ENCODE measurements at regions not wholly inside any gene's neighbourhood (a gene's known extent, or its start where the extent isn't known, plus 50 kb on each side); places are given as distances from the start of the nearest gene placed in this dataset.

DNA sequence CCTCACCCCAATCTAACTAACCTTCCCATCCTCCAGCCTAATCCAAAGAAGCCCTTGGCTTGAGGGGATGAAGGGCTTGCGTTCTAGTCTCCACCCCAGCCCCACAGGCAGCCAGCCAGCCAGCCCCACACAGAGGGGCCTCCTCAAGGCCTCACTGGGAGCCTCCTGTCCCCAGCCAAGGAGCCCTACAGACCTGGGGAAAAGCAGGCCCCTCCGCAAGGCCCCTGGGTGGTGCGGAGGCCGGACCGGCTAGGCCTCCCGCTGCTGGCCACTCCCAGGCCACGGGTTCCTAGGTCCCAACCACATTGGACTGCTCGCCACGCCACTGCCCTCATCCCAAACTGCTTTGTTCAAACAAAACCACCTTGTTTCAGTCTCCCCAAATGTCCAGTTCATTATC, 78.0 kb downstream of the ZIC5 start:
- Histone ChIP-seq H3K4me1 (ENCODE audit: control insufficient read depth in 5 of 5, insufficient read depth in 5 of 5, low read length in 5 of 5) (peaks cover 0 to 12% (median 12%) of the 10 kb centered on the region in 5 donors), H3K36me3 (ENCODE audit: control insufficient read depth in 5 of 5, insufficient read depth in 5 of 5, low read length in 5 of 5) (no peaks in the 10 kb centered on the region), H3K27ac (ENCODE audit: low read depth, low read length) (no peak overlapping the region), H3K9ac (ENCODE audit: low read length in 5 of 5) (no peak overlapping the region), H3K4me3 (ENCODE audit: low read depth in 1 of 5, low read length in 5 of 5) (no peak overlapping the region), H3K9me3 (ENCODE audit: control insufficient read depth in 5 of 5, low read length in 5 of 5) (no peaks in the 10 kb centered on the region), H3K27me3 (ENCODE audit: control insufficient read depth in 5 of 5, insufficient read depth in 4 of 5, low read length in 5 of 5) (peaks cover 7 to 39% (median 28%) of the 10 kb centered on the region in 5 donors)

DNA sequence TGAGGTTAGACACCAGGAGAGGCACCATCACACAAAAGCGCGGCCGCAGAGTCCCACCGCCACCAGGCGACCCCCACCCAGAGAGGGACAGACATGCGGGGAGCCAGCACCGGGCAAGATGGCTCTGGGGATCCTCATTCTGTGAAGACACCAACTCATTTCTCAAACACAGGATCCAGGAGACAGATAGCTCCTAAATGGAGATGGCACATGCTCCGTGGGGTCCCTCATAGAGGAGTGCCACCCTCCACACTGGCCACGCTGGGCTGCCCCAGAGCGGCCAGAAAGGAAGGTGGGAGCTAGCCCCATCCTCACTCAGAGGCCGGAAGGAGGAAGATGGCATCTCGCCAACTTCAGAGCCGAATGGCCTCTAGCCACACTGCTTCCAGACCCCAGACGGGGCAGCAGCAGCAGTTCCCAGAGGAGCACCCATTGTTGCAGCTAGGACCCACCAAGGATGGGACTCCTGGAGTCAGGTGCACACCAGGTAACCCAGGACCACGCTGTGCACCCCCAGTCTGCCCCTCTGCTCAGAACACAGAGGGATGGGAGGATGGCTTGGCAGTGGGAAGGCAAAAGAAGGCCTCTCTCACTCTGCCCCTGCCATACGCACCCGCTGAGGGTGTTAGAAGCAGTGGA, 78.6 kb downstream of the ZIC5 start:
- Histone ChIP-seq H3K36me3 (ENCODE audit: control insufficient read depth in 5 of 5, insufficient read depth in 5 of 5, low read length in 5 of 5) (no peaks in the 10 kb centered on the region), H3K9me3 (ENCODE audit: control insufficient read depth in 5 of 5, low read length in 5 of 5) (no peaks in the 10 kb centered on the region), H3K27me3 (ENCODE audit: control insufficient read depth in 5 of 5, insufficient read depth in 4 of 5, low read length in 5 of 5) (peaks cover 7 to 33% (median 27%) of the 10 kb centered on the region in 5 donors), H3K4me3 (ENCODE audit: low read depth in 1 of 5, low read length in 5 of 5) (no peak overlapping the region), H3K9ac (ENCODE audit: low read length in 5 of 5) (no peak overlapping the region), H3K27ac (ENCODE audit: low read depth, low read length) (no peak overlapping the region), H3K4me1 (ENCODE audit: control insufficient read depth in 5 of 5, insufficient read depth in 5 of 5, low read length in 5 of 5) (peaks cover 0 to 12% (median 12%) of the 10 kb centered on the region in 5 donors)

DNA sequence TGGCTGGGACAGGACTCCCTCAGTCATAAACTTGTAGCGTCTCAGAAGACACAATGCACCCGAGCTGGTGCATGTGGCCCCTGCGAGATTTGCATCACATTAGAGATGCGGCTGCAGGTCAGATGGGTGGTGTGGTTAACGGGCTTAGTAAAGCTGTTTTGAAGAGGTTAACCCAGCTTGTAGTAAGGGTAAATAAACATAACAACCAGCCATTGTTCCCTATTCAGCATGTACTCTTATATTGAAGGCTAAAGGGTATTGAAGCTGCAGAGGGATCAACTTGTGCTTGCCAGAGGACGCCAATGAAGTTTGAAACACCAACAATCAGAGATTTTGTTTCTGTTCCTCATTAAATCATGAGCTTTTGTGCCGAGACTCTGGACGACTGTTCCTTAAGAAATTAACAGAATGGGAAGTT, 79.4 kb downstream of the ZIC5 start:
- H3K9ac ChIP-seq (ENCODE audit: low read length in 5 of 5): no peak overlapping the region
- no peak overlapping the region for H3K4me3 ChIP-seq (ENCODE audit: low read depth in 1 of 5, low read length in 5 of 5)
- no peak overlapping the region for H3K27ac ChIP-seq (ENCODE audit: low read depth, low read length)

DNA sequence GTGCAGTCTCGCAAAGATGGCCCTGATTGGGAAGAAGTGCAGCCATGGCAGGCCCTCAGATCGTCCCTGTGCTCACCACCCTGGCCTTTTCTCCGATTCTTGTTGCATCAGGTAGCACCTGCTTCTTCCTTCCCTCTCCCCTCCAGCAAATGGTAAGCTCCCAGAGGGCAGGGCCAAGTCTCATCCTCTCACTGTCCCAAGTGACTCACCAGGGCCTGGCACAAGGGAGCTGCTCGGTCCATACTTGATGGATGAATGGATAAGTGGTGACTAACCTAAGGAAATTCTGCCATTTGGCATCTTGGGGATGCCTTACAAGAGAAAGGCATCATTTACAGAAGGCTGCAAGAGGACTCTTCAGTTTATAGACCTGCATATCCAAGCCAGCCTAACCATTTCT, 84.9 kb downstream of the ZIC5 start:
- no peaks in the 10 kb centered on the region for H3K9me3 ChIP-seq (ENCODE audit: control insufficient read depth in 5 of 5, low read length in 5 of 5)
- no peak overlapping the region for H3K4me3 ChIP-seq (ENCODE audit: low read depth in 1 of 5, low read length in 5 of 5)
- peaks cover 0 to 7% (median 4%) of the 10 kb centered on the region in 5 donors for H3K27me3 ChIP-seq (ENCODE audit: control insufficient read depth in 5 of 5, insufficient read depth in 4 of 5, low read length in 5 of 5)

More for the DNA sequence above, 79.4 kb downstream of the ZIC5 start:
- Histone ChIP-seq H3K9me3 (ENCODE audit: control insufficient read depth in 5 of 5, low read length in 5 of 5) (no peaks in the 10 kb centered on the region), H3K27me3 (ENCODE audit: control insufficient read depth in 5 of 5, insufficient read depth in 4 of 5, low read length in 5 of 5) (peaks cover 7 to 30% (median 25%) of the 10 kb centered on the region in 5 donors), H3K4me1 (ENCODE audit: control insufficient read depth in 5 of 5, insufficient read depth in 5 of 5, low read length in 5 of 5) (peaks cover 0 to 12% (median 12%) of the 10 kb centered on the region in 5 donors), H3K36me3 (ENCODE audit: control insufficient read depth in 5 of 5, insufficient read depth in 5 of 5, low read length in 5 of 5) (no peaks in the 10 kb centered on the region)

DNA sequence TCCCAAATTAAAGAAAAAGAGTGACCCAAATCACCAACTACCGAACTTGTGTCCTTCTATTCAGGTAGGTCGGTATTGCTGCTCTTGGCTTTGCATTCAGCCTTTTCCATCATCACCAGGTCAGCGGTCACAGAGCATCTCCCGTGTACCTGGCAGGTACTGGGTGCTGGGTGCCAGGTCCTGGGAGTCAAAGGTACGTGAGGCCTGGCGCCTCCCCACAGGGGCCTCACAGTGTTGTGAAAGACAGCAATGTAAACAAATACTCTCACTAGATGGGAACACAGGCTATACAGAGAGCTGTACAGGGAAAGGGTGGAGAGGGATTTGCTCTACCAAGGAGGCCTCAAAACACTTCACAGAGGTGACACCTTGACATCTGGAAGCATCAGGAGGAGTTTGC, 86.7 kb downstream of the ZIC5 start:
- H3K27ac ChIP-seq (ENCODE audit: low read depth, low read length): no peak overlapping the region
- H3K4me1 ChIP-seq (ENCODE audit: control insufficient read depth in 5 of 5, insufficient read depth in 5 of 5, low read length in 5 of 5): no peaks in the 10 kb centered on the region
- H3K9me3 ChIP-seq (ENCODE audit: control insufficient read depth in 5 of 5, low read length in 5 of 5): no peaks in the 10 kb centered on the region
- H3K4me3 ChIP-seq (ENCODE audit: low read depth in 1 of 5, low read length in 5 of 5): no peak overlapping the region
- H3K36me3 ChIP-seq (ENCODE audit: control insufficient read depth in 5 of 5, insufficient read depth in 5 of 5, low read length in 5 of 5): no peaks in the 10 kb centered on the region
- peaks cover 0 to 10% (median 4%) of the 10 kb centered on the region in 5 donors for H3K27me3 ChIP-seq (ENCODE audit: control insufficient read depth in 5 of 5, insufficient read depth in 4 of 5, low read length in 5 of 5)
- H3K9ac ChIP-seq (ENCODE audit: low read length in 5 of 5): no peak overlapping the region

More for the DNA sequence above, 84.9 kb downstream of the ZIC5 start:
- H3K36me3 ChIP-seq (ENCODE audit: control insufficient read depth in 5 of 5, insufficient read depth in 5 of 5, low read length in 5 of 5): no peaks in the 10 kb centered on the region
- no peak overlapping the region for H3K9ac ChIP-seq (ENCODE audit: low read length in 5 of 5)
- no peak overlapping the region for H3K27ac ChIP-seq (ENCODE audit: low read depth, low read length)
- H3K4me1 ChIP-seq (ENCODE audit: control insufficient read depth in 5 of 5, insufficient read depth in 5 of 5, low read length in 5 of 5): no peaks in the 10 kb centered on the region

DNA sequence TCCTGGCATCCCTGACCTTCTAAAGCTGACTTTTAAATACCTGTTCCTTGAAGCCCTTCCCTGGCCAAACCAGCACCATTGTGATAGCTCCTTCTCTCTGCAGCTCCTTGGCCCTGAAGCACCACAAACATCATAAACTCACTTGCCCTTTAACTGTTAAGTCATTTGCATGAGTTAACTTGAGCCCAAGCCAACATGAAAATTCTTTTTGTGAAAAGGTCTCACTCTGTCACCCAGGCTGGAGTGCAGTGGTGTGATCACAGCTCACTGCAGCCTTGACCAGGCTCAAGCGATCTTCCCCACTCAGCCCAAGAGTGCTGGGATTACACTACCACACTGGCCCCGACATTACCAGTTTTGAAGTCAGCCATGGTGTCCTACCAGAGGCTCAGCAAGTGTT, 87.8 kb downstream of the ZIC5 start:
- Histone ChIP-seq H3K4me3 (ENCODE audit: low read depth in 1 of 5, low read length in 5 of 5) (no peak overlapping the region), H3K9ac (ENCODE audit: low read length in 5 of 5) (no peak overlapping the region), H3K27ac (ENCODE audit: low read depth, low read length) (no peak overlapping the region), H3K27me3 (ENCODE audit: control insufficient read depth in 5 of 5, insufficient read depth in 4 of 5, low read length in 5 of 5) (peaks cover 0 to 10% (median 4%) of the 10 kb centered on the region in 5 donors), H3K4me1 (ENCODE audit: control insufficient read depth in 5 of 5, insufficient read depth in 5 of 5, low read length in 5 of 5) (no peaks in the 10 kb centered on the region), H3K9me3 (ENCODE audit: control insufficient read depth in 5 of 5, low read length in 5 of 5) (no peaks in the 10 kb centered on the region), H3K36me3 (ENCODE audit: control insufficient read depth in 5 of 5, insufficient read depth in 5 of 5, low read length in 5 of 5) (no peaks in the 10 kb centered on the region)

DNA sequence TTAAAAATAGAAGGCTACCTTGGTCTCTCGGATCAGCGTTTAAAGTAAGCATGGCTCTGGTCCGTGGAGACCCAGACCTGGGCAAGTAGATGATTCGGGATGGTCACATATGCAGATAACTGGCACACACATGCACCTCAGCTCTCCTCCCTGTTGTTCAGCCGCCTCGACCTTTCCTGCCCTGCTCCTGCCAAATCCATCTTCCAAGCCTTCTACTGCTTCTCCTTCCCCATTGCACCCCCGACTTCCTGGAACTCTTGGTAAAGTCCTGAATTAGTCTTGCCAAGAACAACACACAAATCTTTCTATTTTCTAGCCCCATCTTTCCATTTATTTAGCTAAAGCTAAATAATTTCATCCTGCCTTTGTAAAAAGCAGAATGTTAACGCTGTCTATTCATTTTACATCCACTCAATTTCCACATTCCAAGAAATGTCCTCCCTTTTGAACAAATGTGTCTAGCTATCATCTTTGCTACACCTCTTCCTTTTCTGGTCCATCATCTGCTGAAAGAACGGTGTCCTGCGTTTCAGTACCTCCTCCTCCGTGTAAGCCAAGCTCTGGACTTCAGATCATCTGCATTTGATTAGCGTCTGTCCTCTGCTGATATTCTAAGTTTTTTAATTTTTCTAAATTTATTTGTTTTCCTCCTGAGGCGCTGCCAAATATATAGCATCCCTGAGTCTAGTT, 92.5 kb downstream of the ZIC5 start:
- Histone ChIP-seq H3K27me3 (ENCODE audit: control insufficient read depth in 5 of 5, insufficient read depth in 4 of 5, low read length in 5 of 5) (peaks cover 0 to 3% (median 0%) of the 10 kb centered on the region in 5 donors), H3K4me3 (ENCODE audit: low read depth in 1 of 5, low read length in 5 of 5) (no peak overlapping the region), H3K36me3 (ENCODE audit: control insufficient read depth in 5 of 5, insufficient read depth in 5 of 5, low read length in 5 of 5) (no peaks in the 10 kb centered on the region), H3K27ac (ENCODE audit: low read depth, low read length) (no peak overlapping the region), H3K9me3 (ENCODE audit: control insufficient read depth in 5 of 5, low read length in 5 of 5) (no peaks in the 10 kb centered on the region), H3K9ac (ENCODE audit: low read length in 5 of 5) (no peak overlapping the region), H3K4me1 (ENCODE audit: control insufficient read depth in 5 of 5, insufficient read depth in 5 of 5, low read length in 5 of 5) (no peaks in the 10 kb centered on the region)

DNA sequence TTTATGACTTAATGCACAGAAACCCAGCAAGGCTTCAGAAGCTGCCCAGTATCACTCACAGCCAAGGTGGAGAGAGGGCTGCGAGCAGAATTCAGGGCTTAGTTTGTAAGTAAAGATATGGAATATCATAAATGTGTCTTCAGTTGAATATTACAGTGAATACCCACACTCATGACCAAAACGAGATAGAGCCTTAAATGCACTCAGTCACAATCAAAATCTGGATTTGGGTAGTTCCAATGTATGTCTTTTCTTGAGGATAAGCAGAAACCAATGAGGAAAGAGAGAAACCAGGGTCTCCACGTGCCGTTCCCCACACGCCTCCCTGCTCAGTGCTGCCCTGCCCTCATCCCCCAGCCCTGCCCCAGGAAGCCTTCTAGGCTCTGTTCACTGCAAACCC, 94.9 kb downstream of the ZIC5 start:
- Histone ChIP-seq H3K9ac (ENCODE audit: low read length in 5 of 5) (no peak overlapping the region), H3K27ac (ENCODE audit: low read depth, low read length) (no peak overlapping the region)

DNA sequence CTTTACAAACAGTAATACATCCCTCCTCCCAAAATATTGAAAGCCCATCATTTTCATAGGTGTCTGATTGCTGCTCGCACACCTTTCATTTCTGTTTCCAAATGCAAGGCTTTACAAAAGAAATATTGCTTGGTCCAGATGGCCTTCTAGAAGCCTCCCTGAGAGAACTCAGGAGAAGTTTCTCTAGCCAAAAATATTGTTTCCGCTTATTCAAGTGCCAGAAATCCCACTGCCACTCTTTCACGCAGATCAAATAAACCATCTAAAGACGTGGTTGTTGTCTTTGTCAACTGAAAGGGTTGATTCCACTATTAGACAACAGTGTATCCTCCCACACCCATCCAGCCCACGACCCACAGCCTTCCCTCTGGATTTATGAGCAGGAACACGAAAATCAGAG, 96.2 kb downstream of the ZIC5 start:
- Histone ChIP-seq H3K27ac (ENCODE audit: low read depth, low read length) (no peak overlapping the region), H3K36me3 (ENCODE audit: control insufficient read depth in 5 of 5, insufficient read depth in 5 of 5, low read length in 5 of 5) (no peaks in the 10 kb centered on the region), H3K27me3 (ENCODE audit: control insufficient read depth in 5 of 5, insufficient read depth in 4 of 5, low read length in 5 of 5) (no peaks in the 10 kb centered on the region), H3K9me3 (ENCODE audit: control insufficient read depth in 5 of 5, low read length in 5 of 5) (no peaks in the 10 kb centered on the region), H3K4me1 (ENCODE audit: control insufficient read depth in 5 of 5, insufficient read depth in 5 of 5, low read length in 5 of 5) (no peaks in the 10 kb centered on the region), H3K4me3 (ENCODE audit: low read depth in 1 of 5, low read length in 5 of 5) (no peak overlapping the region), H3K9ac (ENCODE audit: low read length in 5 of 5) (no peak overlapping the region)

More for the DNA sequence above, 94.9 kb downstream of the ZIC5 start:
- peaks cover 0 to 3% (median 0%) of the 10 kb centered on the region in 5 donors for H3K27me3 ChIP-seq (ENCODE audit: control insufficient read depth in 5 of 5, insufficient read depth in 4 of 5, low read length in 5 of 5)
- H3K9me3 ChIP-seq (ENCODE audit: control insufficient read depth in 5 of 5, low read length in 5 of 5): no peaks in the 10 kb centered on the region
- no peaks in the 10 kb centered on the region for H3K36me3 ChIP-seq (ENCODE audit: control insufficient read depth in 5 of 5, insufficient read depth in 5 of 5, low read length in 5 of 5)
- no peak overlapping the region for H3K4me3 ChIP-seq (ENCODE audit: low read depth in 1 of 5, low read length in 5 of 5)
- no peaks in the 10 kb centered on the region for H3K4me1 ChIP-seq (ENCODE audit: control insufficient read depth in 5 of 5, insufficient read depth in 5 of 5, low read length in 5 of 5)

DNA sequence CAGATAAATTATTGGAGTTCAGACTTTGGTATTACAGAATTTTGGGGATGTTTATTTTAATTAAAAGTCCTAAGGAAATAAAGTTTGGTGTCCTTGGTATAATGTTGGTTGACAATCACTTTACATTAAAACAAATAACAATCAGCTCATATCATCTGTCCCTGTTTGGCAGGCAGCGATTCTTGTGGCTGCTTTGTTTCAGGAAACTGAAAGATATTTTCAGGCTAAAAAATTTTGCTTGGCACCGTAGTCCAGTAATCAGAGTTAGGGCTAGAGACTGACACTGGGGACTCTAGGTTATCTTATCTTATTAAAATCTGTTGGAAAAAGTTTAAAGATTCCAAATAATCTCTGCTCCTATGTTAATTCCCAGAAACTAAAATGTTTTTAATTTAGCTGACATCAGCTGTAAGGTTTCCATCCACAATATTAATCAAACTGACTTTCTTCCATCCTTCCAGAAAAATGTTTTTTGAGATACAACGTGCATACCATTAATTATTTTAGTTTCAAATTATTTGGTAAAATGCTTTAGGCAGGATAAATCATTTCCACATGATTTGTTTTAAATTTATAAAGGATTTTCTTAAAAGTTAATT, 97.6 kb downstream of the ZIC5 start:
- Histone ChIP-seq H3K9ac (ENCODE audit: low read length in 5 of 5) (no peak overlapping the region), H3K36me3 (ENCODE audit: control insufficient read depth in 5 of 5, insufficient read depth in 5 of 5, low read length in 5 of 5) (no peaks in the 10 kb centered on the region), H3K4me1 (ENCODE audit: control insufficient read depth in 5 of 5, insufficient read depth in 5 of 5, low read length in 5 of 5) (no peaks in the 10 kb centered on the region), H3K27me3 (ENCODE audit: control insufficient read depth in 5 of 5, insufficient read depth in 4 of 5, low read length in 5 of 5) (no peaks in the 10 kb centered on the region), H3K9me3 (ENCODE audit: control insufficient read depth in 5 of 5, low read length in 5 of 5) (no peaks in the 10 kb centered on the region), H3K27ac (ENCODE audit: low read depth, low read length) (no peak overlapping the region), H3K4me3 (ENCODE audit: low read depth in 1 of 5, low read length in 5 of 5) (no peak overlapping the region)
